RWPE2 (cell line): ENCODE measurements at regions not wholly inside any gene's neighbourhood (a gene's known extent, or its start where the extent isn't known, plus 50 kb on each side); places are given as distances from the start of the nearest gene placed in this dataset.
"Not testable (repeated sequence)": the region's sequence is repeated elsewhere in the genome, so short reads cannot be mapped to it uniquely, and the experiment has no call there.

ENCODE experiments used
- ATAC-seq: fragments of 200-7000 bp; cut with Tn5 transposase; 3 replicates; pipeline ENCODE4 v1.9.1; 2021; ENCODE audit warnings: low read depth
- DNase-seq: peaks from one replicate; pipeline ENCODE4 v3.0.0-alpha.2; 2020; ENCODE audit warnings: low spot score
- H3K27ac ChIP-seq: fragments of 450-650 bp; 2 replicates; pipeline ENCODE4 v1.5.1; 2017; ENCODE audit warnings: mild to moderate bottlenecking; ENCODE audit not compliant: poor library complexity, severe bottlenecking
- H3K27me3 ChIP-seq: fragments of 250-450 bp; sonication (Bioruptor Pico); 2 replicates; pipeline ENCODE4 v1.5.1; 2021; ENCODE audit warnings: mild to moderate bottlenecking, moderate library complexity; ENCODE audit not compliant: insufficient read depth, poor library complexity, severe bottlenecking
- H3K36me3 ChIP-seq: fragments of 250-450 bp; sonication (Bioruptor Pico); 2 replicates; pipeline ENCODE4 v1.5.1; 2020; ENCODE audit warnings: low read depth, mild to moderate bottlenecking, moderate library complexity
- H3K4me1 ChIP-seq: fragments of 250-450 bp; sonication (Bioruptor Pico); 2 replicates; pipeline ENCODE4 v1.5.1; 2021; ENCODE audit warnings: mild to moderate bottlenecking, moderate library complexity; ENCODE audit not compliant: insufficient read depth, poor library complexity, severe bottlenecking
- H3K4me3 ChIP-seq: fragments of 250-450 bp; sonication (Bioruptor Pico); 2 replicates; pipeline ENCODE4 v1.5.1; 2021; ENCODE audit warnings: mild to moderate bottlenecking, moderate library complexity; ENCODE audit not compliant: severe bottlenecking
- H3K9me3 ChIP-seq: fragments of 250-450 bp; sonication (Bioruptor Pico); 2 replicates; pipeline ENCODE4 v1.5.1; 2021; ENCODE audit warnings: mild to moderate bottlenecking, moderate library complexity; ENCODE audit not compliant: severe bottlenecking
- TF ChIP-seq, protein P1 (sequence below): fragments of 450-650 bp; IDR thresholded peaks from one replicate; pipeline ENCODE4 v1.5.1; 2017; ENCODE audit warnings: mild to moderate bottlenecking, moderate library complexity; ENCODE audit not compliant: poor library complexity, severe bottlenecking

DNA sequence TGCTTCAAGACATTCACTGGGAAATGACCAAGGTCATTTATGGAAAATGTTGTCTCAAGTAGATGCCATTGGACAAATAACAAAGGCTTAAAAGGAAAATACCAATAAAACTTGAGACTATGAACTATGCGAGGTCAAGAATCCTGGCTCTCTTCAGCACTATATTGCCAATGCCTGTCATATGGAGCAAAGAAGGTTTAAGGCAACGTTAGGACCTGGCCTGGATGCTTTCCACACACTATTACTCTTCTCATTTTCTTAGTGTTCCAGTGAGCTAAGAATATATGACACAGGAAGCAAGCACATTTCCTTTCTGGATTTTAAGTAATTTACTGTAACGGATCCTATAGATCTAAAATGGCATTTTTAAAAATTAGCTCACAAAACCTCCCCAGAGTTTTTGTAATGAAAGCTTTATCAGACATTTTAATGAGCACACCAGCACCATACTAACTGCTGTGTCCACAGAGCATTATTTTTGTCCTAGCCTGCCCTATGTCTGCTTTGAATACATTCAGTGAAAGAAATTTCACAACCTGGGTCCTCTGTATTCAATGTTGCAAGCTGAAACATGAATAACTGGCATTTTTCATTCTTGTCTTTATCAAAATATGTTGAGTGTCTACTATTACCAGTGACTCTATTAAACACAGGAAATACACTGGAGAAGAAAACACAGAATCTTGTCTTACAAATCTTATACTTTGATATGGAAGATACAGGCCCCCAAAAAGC is 315.6 kb downstream of the CETN3 start:
- peak overlapping the region; percentile 71 for H3K27ac ChIP-seq

GRCh38 chr5:90092734-90093133 is 316.8 kb downstream of the CETN3 start:
- Histone ChIP-seq H3K27ac (no peak overlapping the region), H3K9me3 (peaks cover 2% of the 10 kb centered on the region), H3K27me3 (no peaks in the 10 kb centered on the region), H3K4me1 (peaks cover 40% of the 10 kb centered on the region), H3K4me3 (no peak overlapping the region), H3K36me3 (no peaks in the 10 kb centered on the region)
- DNase-seq: no peak
- no peak for ATAC-seq
- TF ChIP-seq, protein P1, sequence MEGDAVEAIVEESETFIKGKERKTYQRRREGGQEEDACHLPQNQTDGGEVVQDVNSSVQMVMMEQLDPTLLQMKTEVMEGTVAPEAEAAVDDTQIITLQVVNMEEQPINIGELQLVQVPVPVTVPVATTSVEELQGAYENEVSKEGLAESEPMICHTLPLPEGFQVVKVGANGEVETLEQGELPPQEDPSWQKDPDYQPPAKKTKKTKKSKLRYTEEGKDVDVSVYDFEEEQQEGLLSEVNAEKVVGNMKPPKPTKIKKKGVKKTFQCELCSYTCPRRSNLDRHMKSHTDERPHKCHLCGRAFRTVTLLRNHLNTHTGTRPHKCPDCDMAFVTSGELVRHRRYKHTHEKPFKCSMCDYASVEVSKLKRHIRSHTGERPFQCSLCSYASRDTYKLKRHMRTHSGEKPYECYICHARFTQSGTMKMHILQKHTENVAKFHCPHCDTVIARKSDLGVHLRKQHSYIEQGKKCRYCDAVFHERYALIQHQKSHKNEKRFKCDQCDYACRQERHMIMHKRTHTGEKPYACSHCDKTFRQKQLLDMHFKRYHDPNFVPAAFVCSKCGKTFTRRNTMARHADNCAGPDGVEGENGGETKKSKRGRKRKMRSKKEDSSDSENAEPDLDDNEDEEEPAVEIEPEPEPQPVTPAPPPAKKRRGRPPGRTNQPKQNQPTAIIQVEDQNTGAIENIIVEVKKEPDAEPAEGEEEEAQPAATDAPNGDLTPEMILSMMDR: no peak

More for the DNA sequence above, 315.6 kb downstream of the CETN3 start:
- TF ChIP-seq, protein P1: no peak
- Histone ChIP-seq H3K36me3 (no peaks in the 10 kb centered on the region), H3K4me3 (no peak overlapping the region), H3K4me1 (peaks cover 40% of the 10 kb centered on the region), H3K9me3 (peaks cover 2% of the 10 kb centered on the region), H3K27me3 (no peaks in the 10 kb centered on the region)
- DNase-seq (no peak), ATAC-seq (peak; percentile 78)

GRCh38 chr5:90084342-90084741 is 325.2 kb downstream of the CETN3 start:
- H3K27ac ChIP-seq: no peak overlapping the region
- H3K4me1 ChIP-seq: no peaks in the 10 kb centered on the region
- no peaks in the 10 kb centered on the region for H3K36me3 ChIP-seq
- H3K27me3 ChIP-seq: no peaks in the 10 kb centered on the region
- TF ChIP-seq, protein P1: no peak
- ATAC-seq (no peak), DNase-seq (no peak)
- no peaks in the 10 kb centered on the region for H3K9me3 ChIP-seq
- no peak overlapping the region for H3K4me3 ChIP-seq

- H3K4me1 ChIP-seq, H3K9me3 ChIP-seq, H3K36me3 ChIP-seq, H3K27me3 ChIP-seq, H3K4me3 ChIP-seq, H3K27ac ChIP-seq, DNase-seq, ATAC-seq: not testable (repeated sequence)
These were observed 336.5 kb downstream of the CETN3 start for GRCh38 chr5:90073026-90073570.

DNA sequence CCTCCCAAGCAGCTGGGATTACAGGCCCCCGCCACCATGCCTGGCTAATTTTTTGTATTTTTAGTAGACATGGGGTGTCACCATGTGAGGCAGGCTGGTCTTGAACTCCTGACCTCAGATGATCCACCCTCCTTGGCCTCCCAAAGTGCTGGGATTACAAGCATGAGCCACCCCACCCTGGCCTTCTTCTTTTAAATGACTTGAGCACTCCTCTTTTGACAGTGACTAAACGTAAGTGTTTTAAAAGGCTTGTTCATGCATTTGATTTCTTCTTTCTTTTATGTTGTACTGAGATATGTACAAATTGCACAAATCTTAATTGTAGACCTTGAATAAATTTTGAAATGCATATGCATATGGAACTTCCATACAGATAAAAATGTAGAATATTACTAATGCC is 337.9 kb downstream of the CETN3 start:
- ATAC-seq (no peak), DNase-seq (no peak)
- no peaks in the 10 kb centered on the region for H3K9me3 ChIP-seq
- H3K27me3 ChIP-seq: no peaks in the 10 kb centered on the region
- H3K27ac ChIP-seq: no peak overlapping the region
- H3K4me3 ChIP-seq: no peak overlapping the region
- TF ChIP-seq, protein P1: no peak
- H3K4me1 ChIP-seq: no peaks in the 10 kb centered on the region
- H3K36me3 ChIP-seq: no peaks in the 10 kb centered on the region
